Testis (tissue), 2 donors: ENCODE measurements at regions not wholly inside any gene's neighbourhood (a gene's known extent, or its start where the extent isn't known, plus 50 kb on each side); places are given as distances from the start of the nearest gene placed in this dataset.
"Not testable (repeated sequence)": the region's sequence is repeated elsewhere in the genome, so short reads cannot be mapped to it uniquely, and the experiment has no call there.

Experiments used
- DNase-seq: peaks from one replicate; pipeline ENCODE4 v3.0.0-alpha.2; 2019
- H3K27ac ChIP-seq, 2 donors: fragments of 200-600 bp; sonication (generic); one replicate each; pipeline ENCODE4 v1.5.1; 2019
- H3K27me3 ChIP-seq: fragments of 200-600 bp; sonication (generic); one replicate; pipeline ENCODE4 v1.5.1; 2019
- H3K36me3 ChIP-seq: fragments of 200-600 bp; sonication (generic); one replicate; pipeline ENCODE4 v1.5.1; 2017; ENCODE audit warnings: low read depth; ENCODE audit errors: missing control alignments
- H3K4me1 ChIP-seq: fragments of 200-600 bp; sonication (generic); one replicate; pipeline ENCODE4 v1.5.1; 2019
- H3K4me3 ChIP-seq, 2 donors: fragments of 200-600 bp; sonication (generic); one replicate each; pipeline ENCODE4 v1.5.1; 2017 to 2019
- H3K9me3 ChIP-seq: fragments of 200-600 bp; sonication (generic); one replicate; pipeline ENCODE4 v1.5.1; 2017
- POLR2A ChIP-seq: fragments of 450-650 bp; IDR thresholded peaks from one replicate; pipeline ENCODE4 v1.6.1; 2017; ENCODE audit warnings: antibody characterized with exemption, mild to moderate bottlenecking, moderate library complexity
- WGBS, 2 donors: methylation state at CpG; one replicate each; pipeline ENCODE4 v1.1.5; 2018; 5-methylcytosine and 5-hydroxymethylcytosine counted together
- intact Hi-C: fragments of 100-400 bp; cut with DNase I; formaldehyde crosslinking; loops from one replicate; pipeline ENCODE4 v1.15.1; 2023; ENCODE audit warnings: low total_unique reads
- TF ChIP-seq, protein P1 (sequence below), 3 experiments: fragments of 450-650 bp in 2 of 3; fragments of 200-600 bp in 1 of 3; sonication (generic) in 1 of 3; IDR thresholded peaks; one replicate each; pipeline ENCODE4 v1.5.1; 2016 to 2019; ENCODE audit warnings: antibody characterized with exemption in 3 of 3, mild to moderate bottlenecking in 2 of 3, moderate library complexity in 1 of 3

DNA sequence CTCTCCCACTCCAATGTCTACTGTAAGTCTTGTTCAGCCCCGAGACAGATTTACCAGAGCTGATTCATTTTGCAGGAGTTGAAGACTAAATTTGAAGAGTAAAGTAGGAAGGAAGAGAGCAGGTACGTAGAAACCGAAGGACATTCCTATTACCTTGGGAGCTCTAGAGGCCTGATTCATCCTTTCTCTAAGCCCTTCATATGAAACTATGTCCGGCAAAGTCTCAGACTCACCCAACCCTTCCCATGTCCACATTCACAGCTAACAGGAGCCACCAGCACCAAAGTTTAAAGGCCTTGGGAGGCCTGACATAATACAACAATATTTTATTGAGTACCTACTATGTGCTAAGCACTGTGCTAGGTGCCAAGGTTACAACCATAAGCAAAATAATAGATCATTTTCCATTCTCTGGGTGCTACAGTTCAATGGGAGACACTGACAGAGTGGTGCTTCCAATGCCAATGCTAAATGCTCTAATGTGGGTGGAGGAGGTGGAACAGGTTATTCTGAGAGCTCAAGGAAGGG lies 86.6 kb downstream of the PHLDA1 start:
- no peaks in the 10 kb centered on the region for H3K36me3 ChIP-seq
- WGBS, 2 donors: 95 to 96% methylated on average over 4 of the region's 4 CpGs
- no peak overlapping the region for H3K4me3 ChIP-seq
- H3K27ac ChIP-seq: no peak overlapping the region
- no peaks in the 10 kb centered on the region for H3K9me3 ChIP-seq
- intact Hi-C loops: no loop called here
- DNase-seq: no peak
- no peak for TF ChIP-seq POLR2A
- TF ChIP-seq, protein P1, sequence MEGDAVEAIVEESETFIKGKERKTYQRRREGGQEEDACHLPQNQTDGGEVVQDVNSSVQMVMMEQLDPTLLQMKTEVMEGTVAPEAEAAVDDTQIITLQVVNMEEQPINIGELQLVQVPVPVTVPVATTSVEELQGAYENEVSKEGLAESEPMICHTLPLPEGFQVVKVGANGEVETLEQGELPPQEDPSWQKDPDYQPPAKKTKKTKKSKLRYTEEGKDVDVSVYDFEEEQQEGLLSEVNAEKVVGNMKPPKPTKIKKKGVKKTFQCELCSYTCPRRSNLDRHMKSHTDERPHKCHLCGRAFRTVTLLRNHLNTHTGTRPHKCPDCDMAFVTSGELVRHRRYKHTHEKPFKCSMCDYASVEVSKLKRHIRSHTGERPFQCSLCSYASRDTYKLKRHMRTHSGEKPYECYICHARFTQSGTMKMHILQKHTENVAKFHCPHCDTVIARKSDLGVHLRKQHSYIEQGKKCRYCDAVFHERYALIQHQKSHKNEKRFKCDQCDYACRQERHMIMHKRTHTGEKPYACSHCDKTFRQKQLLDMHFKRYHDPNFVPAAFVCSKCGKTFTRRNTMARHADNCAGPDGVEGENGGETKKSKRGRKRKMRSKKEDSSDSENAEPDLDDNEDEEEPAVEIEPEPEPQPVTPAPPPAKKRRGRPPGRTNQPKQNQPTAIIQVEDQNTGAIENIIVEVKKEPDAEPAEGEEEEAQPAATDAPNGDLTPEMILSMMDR (IDR thresholded peaks at IDR 0.05): no peak
- H3K27me3 ChIP-seq: no peaks in the 10 kb centered on the region
- H3K4me1 ChIP-seq: no peaks in the 10 kb centered on the region

DNA sequence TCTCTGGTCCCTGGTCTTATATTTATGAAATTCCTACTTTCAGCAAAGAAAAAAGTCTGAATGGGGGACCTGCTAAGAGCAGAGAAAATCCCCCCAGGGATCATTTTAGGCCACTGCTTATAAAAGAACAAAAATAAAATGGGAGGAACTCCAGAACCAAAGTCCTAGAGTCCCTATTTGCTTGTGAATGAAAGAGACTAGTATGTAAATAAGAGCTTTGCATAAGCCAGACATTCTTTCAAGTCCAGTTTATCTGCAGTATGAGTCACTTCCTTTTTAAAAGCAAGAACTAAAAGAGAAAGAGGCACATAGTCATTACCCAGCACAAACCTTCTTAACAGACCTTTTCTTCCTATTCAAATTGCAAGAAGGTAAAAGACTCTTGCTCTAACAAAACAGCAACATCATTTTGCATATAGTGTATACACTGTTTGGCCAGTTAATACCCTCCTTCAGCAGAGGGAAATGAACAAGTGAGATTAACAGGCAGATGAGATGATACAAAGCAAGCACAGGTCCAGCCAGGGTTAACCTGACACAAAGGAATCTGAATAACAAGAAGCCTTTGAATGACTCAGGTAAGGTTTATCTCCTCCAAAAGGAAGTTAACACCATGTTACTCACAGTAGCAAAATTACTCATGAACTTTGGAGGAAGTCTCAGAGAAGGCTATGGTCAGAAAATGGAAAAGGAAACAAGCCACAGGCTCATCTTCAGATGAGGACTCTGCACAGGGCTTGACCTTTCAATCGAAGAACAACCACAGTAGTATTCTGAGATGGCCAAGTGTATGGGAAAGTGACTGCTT lies 87.3 kb downstream of the PHLDA1 start:
- Histone ChIP-seq H3K9me3 (no peaks in the 10 kb centered on the region), H3K36me3 (no peaks in the 10 kb centered on the region), H3K4me1 (no peaks in the 10 kb centered on the region), H3K27ac (no peak overlapping the region), H3K4me3 (no peak overlapping the region), H3K27me3 (no peaks in the 10 kb centered on the region)
- no peak for DNase-seq
- TF ChIP-seq POLR2A: no peak
- TF ChIP-seq, protein P1 (IDR thresholded peaks at IDR 0.05): no peak
- 61 to 73% methylated on average over 1 of the region's 1 CpG for WGBS, 2 donors
- intact Hi-C loops: no loop called here

DNA sequence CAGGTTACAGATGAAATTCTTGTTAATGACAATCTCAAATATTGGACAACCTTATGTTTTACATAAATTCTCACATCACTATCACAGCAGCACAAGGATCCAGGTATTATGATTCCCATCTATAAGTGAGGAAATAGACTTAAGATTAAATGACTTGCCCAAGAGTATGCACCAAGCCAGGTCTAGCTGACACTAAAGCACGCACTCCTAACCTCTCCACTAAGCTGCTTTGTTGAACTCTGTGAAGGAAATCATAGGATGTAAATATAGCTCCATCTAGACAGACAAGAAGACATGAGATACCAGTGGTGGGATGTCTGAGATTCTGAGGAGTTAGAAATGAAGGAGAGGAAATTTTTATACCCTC lies 87.9 kb downstream of the PHLDA1 start:
- no peaks in the 10 kb centered on the region for H3K27me3 ChIP-seq
- no peak overlapping the region for H3K4me3 ChIP-seq
- H3K27ac ChIP-seq: no peak overlapping the region
- no peak for DNase-seq
- intact Hi-C loops: no loop called here
- no peaks in the 10 kb centered on the region for H3K9me3 ChIP-seq
- 95 to 100% methylated on average over 1 of the region's 1 CpG for WGBS, 2 donors
- no peaks in the 10 kb centered on the region for H3K4me1 ChIP-seq
- TF ChIP-seq, protein P1 (IDR thresholded peaks at IDR 0.05): no peak
- TF ChIP-seq POLR2A: no peak
- no peaks in the 10 kb centered on the region for H3K36me3 ChIP-seq

DNA sequence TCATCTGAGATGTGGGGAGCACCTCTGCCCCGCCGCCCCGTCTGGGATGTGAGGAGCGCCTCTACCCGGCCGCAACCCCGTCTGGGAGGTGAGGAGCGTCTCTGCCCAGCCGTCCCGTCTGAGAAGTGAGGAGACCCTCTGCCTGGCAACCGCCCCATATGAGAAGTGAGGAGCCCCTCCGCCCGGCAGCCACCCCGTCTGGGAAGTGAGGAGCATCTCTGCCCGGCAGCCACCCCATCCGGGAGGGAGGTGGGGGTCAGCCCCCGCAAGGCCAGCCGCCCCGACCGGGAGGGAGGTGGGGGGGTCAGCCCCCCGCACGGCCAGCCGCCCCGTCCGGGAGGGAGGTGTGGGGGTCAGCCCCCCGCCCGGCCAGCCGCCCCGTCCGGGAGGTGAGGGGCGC lies 89.9 kb downstream of the PHLDA1 start:
- WGBS, 2 donors: 68 to 90% methylated on average over 11 to 12 of the region's 31 CpGs
- H3K9me3 ChIP-seq: not testable (repeated sequence)

DNA sequence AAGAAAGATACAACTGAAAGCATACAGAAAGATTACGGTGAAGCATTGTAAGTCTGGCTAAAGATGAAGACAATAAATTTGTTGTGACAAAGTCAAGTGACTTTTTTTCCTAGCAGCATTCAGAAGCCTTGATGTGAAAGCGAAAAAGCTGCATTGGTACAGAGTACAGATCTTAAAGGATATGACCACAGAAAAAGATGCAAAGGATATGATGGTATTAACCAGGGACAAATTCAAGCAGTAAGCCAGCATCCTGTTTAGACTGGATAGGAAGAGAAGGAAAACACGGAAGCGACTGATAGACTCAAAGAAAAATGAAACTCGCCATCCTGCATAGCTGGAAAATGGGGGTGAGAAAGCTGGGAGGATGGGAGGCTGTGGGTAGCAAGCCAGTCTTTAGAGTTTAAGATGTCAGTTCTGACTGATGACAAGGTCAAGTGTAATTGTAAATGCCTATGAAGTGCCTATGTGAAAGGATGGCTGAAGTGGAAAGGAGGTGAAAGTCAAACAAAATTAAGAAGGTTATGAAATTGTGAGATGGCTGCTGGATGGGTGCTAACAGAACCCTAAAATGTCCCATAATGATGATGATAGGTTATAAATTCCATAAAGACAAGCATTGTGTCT lies 92.4 kb downstream of the PHLDA1 start:
- no peaks in the 10 kb centered on the region for H3K9me3 ChIP-seq
- no peak overlapping the region for H3K4me3 ChIP-seq
- intact Hi-C loops: no loop called here
- H3K27ac ChIP-seq: no peak overlapping the region
- H3K36me3 ChIP-seq: no peaks in the 10 kb centered on the region
- H3K4me1 ChIP-seq: no peaks in the 10 kb centered on the region
- DNase-seq: no peak
- H3K27me3 ChIP-seq: no peaks in the 10 kb centered on the region
- no peak for TF ChIP-seq POLR2A
- TF ChIP-seq, protein P1 (IDR thresholded peaks at IDR 0.05): no peak
- 86 to 87% methylated on average over 5 of the region's 5 CpGs for WGBS, 2 donors

More for the DNA sequence above, 89.9 kb downstream of the PHLDA1 start:
- H3K4me3 ChIP-seq, H3K27ac ChIP-seq, H3K4me1 ChIP-seq, H3K27me3 ChIP-seq, H3K36me3 ChIP-seq, DNase-seq, intact Hi-C loops: not testable (repeated sequence)
